Vagina (tissue), 2 donors: ENCODE measurements at regions not wholly inside any gene's neighbourhood (a gene's known extent, or its start where the extent isn't known, plus 50 kb on each side); places are given as distances from the start of the nearest gene placed in this dataset.

ENCODE experiments used
- POLR2A ChIP-seq, 2 donors: fragments of 450-650 bp; IDR thresholded peaks; one replicate each; pipeline ENCODE4 v1.6.1; 2017; ENCODE audit warnings: antibody characterized with exemption in 2 of 2, mild to moderate bottlenecking in 2 of 2, moderate library complexity in 2 of 2
- POLR2AphosphoS5 ChIP-seq, 2 donors: sonication (generic); formaldehyde crosslinking; IDR thresholded peaks; one replicate each; pipeline ENCODE4 v1.9.0; 2017; ENCODE audit warnings: antibody characterized with exemption in 2 of 2, mild to moderate bottlenecking in 2 of 2, low read depth in 1 of 2; ENCODE audit not compliant: insufficient read depth in 1 of 2
- TF ChIP-seq, protein P1 (sequence below), 3 experiments: fragments of 450-650 bp in 2 of 3; fragments of 200-600 bp in 1 of 3; sonication (generic) in 1 of 3; IDR thresholded peaks; one replicate each; pipeline ENCODE4 v1.5.1; 2017 to 2019; ENCODE audit warnings: antibody characterized with exemption in 3 of 3, mild to moderate bottlenecking in 2 of 3, moderate library complexity in 2 of 3

DNA sequence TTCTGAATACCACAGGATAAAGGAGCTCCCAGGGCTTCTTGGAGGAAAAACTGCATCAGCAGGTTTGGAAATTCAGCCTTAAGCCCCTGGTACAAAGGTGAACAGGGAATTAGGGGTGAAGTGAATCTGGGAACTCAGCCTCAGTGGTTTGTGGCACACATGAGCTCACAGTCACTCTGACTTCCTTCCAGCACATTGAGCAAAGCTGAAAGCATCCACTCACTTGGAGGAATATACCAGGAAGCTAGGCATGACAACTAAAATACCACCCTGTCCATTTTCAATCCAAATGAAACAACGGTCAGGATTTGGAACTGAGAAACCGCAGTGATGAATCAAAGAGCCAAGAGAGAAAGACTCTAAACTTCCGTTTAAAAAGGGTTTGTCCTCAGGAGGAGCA lies 216.1 kb downstream of the ICOS start:
- TF ChIP-seq, protein P1, sequence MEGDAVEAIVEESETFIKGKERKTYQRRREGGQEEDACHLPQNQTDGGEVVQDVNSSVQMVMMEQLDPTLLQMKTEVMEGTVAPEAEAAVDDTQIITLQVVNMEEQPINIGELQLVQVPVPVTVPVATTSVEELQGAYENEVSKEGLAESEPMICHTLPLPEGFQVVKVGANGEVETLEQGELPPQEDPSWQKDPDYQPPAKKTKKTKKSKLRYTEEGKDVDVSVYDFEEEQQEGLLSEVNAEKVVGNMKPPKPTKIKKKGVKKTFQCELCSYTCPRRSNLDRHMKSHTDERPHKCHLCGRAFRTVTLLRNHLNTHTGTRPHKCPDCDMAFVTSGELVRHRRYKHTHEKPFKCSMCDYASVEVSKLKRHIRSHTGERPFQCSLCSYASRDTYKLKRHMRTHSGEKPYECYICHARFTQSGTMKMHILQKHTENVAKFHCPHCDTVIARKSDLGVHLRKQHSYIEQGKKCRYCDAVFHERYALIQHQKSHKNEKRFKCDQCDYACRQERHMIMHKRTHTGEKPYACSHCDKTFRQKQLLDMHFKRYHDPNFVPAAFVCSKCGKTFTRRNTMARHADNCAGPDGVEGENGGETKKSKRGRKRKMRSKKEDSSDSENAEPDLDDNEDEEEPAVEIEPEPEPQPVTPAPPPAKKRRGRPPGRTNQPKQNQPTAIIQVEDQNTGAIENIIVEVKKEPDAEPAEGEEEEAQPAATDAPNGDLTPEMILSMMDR (IDR thresholded peaks at IDR 0.05): no peak
- TF ChIP-seq POLR2A (IDR thresholded peaks at IDR 0.05) (no peak), POLR2AphosphoS5 (IDR thresholded peaks at IDR 0.05; ENCODE audit: insufficient read depth in 1 of 2, low read depth in 1 of 2) (no peak)
